ENCODE measurements at regions not wholly inside any gene's neighbourhood (a gene's known extent, or its start where the extent isn't known, plus 50 kb on each side); places are given as distances from the start of the nearest gene placed in this dataset.

- TF ChIP-seq REST (IDR thresholded peaks at IDR 0.05; ENCODE audit: insufficient read depth in 1 of 2, low read depth in 2 of 2, low read length in 2 of 2) = no peak
- TF ChIP-seq TAF1 (IDR thresholded peaks at IDR 0.05; ENCODE audit: borderline replicate concordance, insufficient read depth, low read length) = no peak
- TF ChIP-seq POLR2AphosphoS5 (IDR thresholded peaks at IDR 0.05; ENCODE audit: low read depth, low read length) = no peak
- no peak for TF ChIP-seq FOXP2 (optimal IDR thresholded peaks at IDR 0.05; ENCODE audit: borderline replicate concordance, extremely low read depth, extremely low read length, insufficient read depth)
- TF ChIP-seq SIN3A (IDR thresholded peaks at IDR 0.05; ENCODE audit: borderline replicate concordance, insufficient read depth, low read length) = no peak
Measured at GRCh38 chr1:30649321-30649991, 73.9 kb downstream of the MATN1 start.

GRCh38 chr1:30648408-30649000 lies 74.9 kb downstream of the MATN1 start:
- TF ChIP-seq REST (IDR thresholded peaks at IDR 0.05; ENCODE audit: insufficient read depth in 1 of 2, low read depth in 2 of 2, low read length in 2 of 2) (no peak), SIN3A (IDR thresholded peaks at IDR 0.05; ENCODE audit: borderline replicate concordance, insufficient read depth, low read length) (no peak), POLR2AphosphoS5 (IDR thresholded peaks at IDR 0.05; ENCODE audit: low read depth, low read length) (no peak), TAF1 (IDR thresholded peaks at IDR 0.05; ENCODE audit: borderline replicate concordance, insufficient read depth, low read length) (no peak), FOXP2 (optimal IDR thresholded peaks at IDR 0.05; ENCODE audit: borderline replicate concordance, extremely low read depth, extremely low read length, insufficient read depth) (no peak)

- TF ChIP-seq TAF1 (IDR thresholded peaks at IDR 0.05; ENCODE audit: borderline replicate concordance, insufficient read depth, low read length) (no peak), REST (IDR thresholded peaks at IDR 0.05; ENCODE audit: insufficient read depth in 1 of 2, low read depth in 2 of 2, low read length in 2 of 2) (no peak), FOXP2 (optimal IDR thresholded peaks at IDR 0.05; ENCODE audit: borderline replicate concordance, extremely low read depth, extremely low read length, insufficient read depth) (no peak), POLR2AphosphoS5 (IDR thresholded peaks at IDR 0.05; ENCODE audit: low read depth, low read length) (no peak), SIN3A (IDR thresholded peaks at IDR 0.05; ENCODE audit: borderline replicate concordance, insufficient read depth, low read length) (no peak)
Measured at GRCh38 chr1:30645807-30646206, 77.6 kb downstream of the MATN1 start.

GRCh38 chr1:30642391-30643120 lies 80.8 kb downstream of the MATN1 start:
- no peak for TF ChIP-seq FOXP2 (optimal IDR thresholded peaks at IDR 0.05; ENCODE audit: borderline replicate concordance, extremely low read depth, extremely low read length, insufficient read depth)

GRCh38 chr1:30641572-30642353 lies 81.6 kb downstream of the MATN1 start:
- TF ChIP-seq SIN3A (IDR thresholded peaks at IDR 0.05; ENCODE audit: borderline replicate concordance, insufficient read depth, low read length) = no peak
- no peak for TF ChIP-seq FOXP2 (optimal IDR thresholded peaks at IDR 0.05; ENCODE audit: borderline replicate concordance, extremely low read depth, extremely low read length, insufficient read depth)

All from PFSK-1 (cell line).